MM.1S (cell line): ENCODE measurements at regions not wholly inside any gene's neighbourhood (a gene's known extent, or its start where the extent isn't known, plus 50 kb on each side); places are given as distances from the start of the nearest gene placed in this dataset.
"Not testable (repeated sequence)": the region's sequence is repeated elsewhere in the genome, so short reads cannot be mapped to it uniquely, and the experiment has no call there.

Source experiments
- DNase-seq: peaks from one replicate; pipeline ENCODE4 v3.0.0-alpha.2; 2015
- H2AFZ ChIP-seq: fragments of 300-600 bp; sonication (generic); 2 replicates; pipeline ENCODE4 v1.6.0; 2016; ENCODE audit warnings: antibody characterized with exemption, low read length
- H3F3A ChIP-seq: fragments of 300-600 bp; sonication (generic); 2 replicates; pipeline ENCODE4 v1.6.1; 2016; ENCODE audit warnings: mild to moderate bottlenecking, antibody characterized with exemption, low read length, moderate library complexity, mixed read lengths; ENCODE audit not compliant: insufficient read depth
- H3K27ac ChIP-seq: fragments of 300-600 bp; sonication (generic); 2 replicates; pipeline ENCODE4 v1.5.1; 2016; ENCODE audit warnings: mild to moderate bottlenecking, low read length
- H3K27me3 ChIP-seq: fragments of 300-600 bp; sonication (generic); replicated peaks from 2 replicates; pipeline ENCODE4 v1.6.0; 2016; ENCODE audit warnings: low read length; ENCODE audit not compliant: insufficient read depth
- H3K36me3 ChIP-seq: fragments of 300-600 bp; sonication (generic); replicated peaks from 2 replicates; pipeline ENCODE4 v1.6.1; 2016; ENCODE audit warnings: mild to moderate bottlenecking, low read length, mixed read lengths; ENCODE audit not compliant: insufficient read depth
- H3K4me1 ChIP-seq: fragments of 300-600 bp; sonication (generic); 2 replicates; pipeline ENCODE4 v1.6.1; 2016; ENCODE audit warnings: low read length, mixed read lengths
- H3K4me2 ChIP-seq: fragments of 300-600 bp; sonication (generic); 2 replicates; pipeline ENCODE4 v1.6.0; 2016; ENCODE audit warnings: low read depth, low read length
- H3K4me3 ChIP-seq: fragments of 300-600 bp; sonication (generic); 2 replicates; pipeline ENCODE4 v1.5.1; 2016; ENCODE audit warnings: low read length, mixed read lengths
- H3K79me2 ChIP-seq: fragments of 300-600 bp; sonication (generic); 2 replicates; pipeline ENCODE4 v1.6.1; 2016; ENCODE audit warnings: mixed run types, low read length, mixed read lengths
- H3K9ac ChIP-seq: fragments of 300-600 bp; sonication (generic); 2 replicates; pipeline ENCODE4 v1.6.1; 2016; ENCODE audit warnings: low read length, mixed read lengths
- H3K9me2 ChIP-seq: fragments of 300-600 bp; sonication (generic); replicated peaks from 2 replicates; pipeline ENCODE4 v1.6.1; 2016; ENCODE audit warnings: mild to moderate bottlenecking, low read length, mixed read lengths; ENCODE audit not compliant: insufficient read depth
- H3K9me3 ChIP-seq: fragments of 300-600 bp; sonication (generic); replicated peaks from 2 replicates; pipeline ENCODE4 v1.6.1; 2016; ENCODE audit warnings: mild to moderate bottlenecking, low read length, mixed read lengths; ENCODE audit not compliant: insufficient read depth
- H4K20me1 ChIP-seq: fragments of 300-600 bp; sonication (generic); 2 replicates; pipeline ENCODE4 v1.6.1; 2016; ENCODE audit warnings: mild to moderate bottlenecking, low read length, moderate library complexity, mixed read lengths; ENCODE audit not compliant: insufficient read depth
- CTCF ChIP-seq: fragments of 300-600 bp; sonication (generic); IDR thresholded peaks from 2 replicates; pipeline ENCODE4 v1.5.1; 2016; ENCODE audit warnings: antibody characterized with exemption, low read length, mixed read lengths
- EZH2 ChIP-seq: fragments of 300-600 bp; sonication (generic); optimal IDR thresholded peaks from 2 replicates; pipeline ENCODE3; 2017; ENCODE audit warnings: low read depth, mild to moderate bottlenecking, antibody characterized with exemption, low read length, mixed read lengths
- EZH2phosphoT487 ChIP-seq: fragments of 300-600 bp; sonication (generic); IDR thresholded peaks from 2 replicates; pipeline ENCODE4 v1.6.1; 2018; ENCODE audit warnings: antibody characterized with exemption, low read length

- no peak overlapping the region for H3K4me2 ChIP-seq
- H3K4me1 ChIP-seq: no peaks in the 10 kb centered on the region
- no peak overlapping the region for H3K27ac ChIP-seq
- DNase-seq: no peak
- no peak overlapping the region for H3K4me3 ChIP-seq
- H3K9me3 ChIP-seq: no peaks in the 10 kb centered on the region
- no peaks in the 10 kb centered on the region for H3K79me2 ChIP-seq
- H4K20me1 ChIP-seq: no peaks in the 10 kb centered on the region
- no peaks in the 10 kb centered on the region for H3F3A ChIP-seq
- no peaks in the 10 kb centered on the region for H3K36me3 ChIP-seq
- no peaks in the 10 kb centered on the region for H3K27me3 ChIP-seq
- H3K9ac ChIP-seq: no peak overlapping the region
- TF ChIP-seq EZH2phosphoT487 (no peak), EZH2 (no peak), CTCF (no peak)
- no peak overlapping the region for H2AFZ ChIP-seq
- no peaks in the 10 kb centered on the region for H3K9me2 ChIP-seq
Observed at GRCh38 chr5:67983251-67984110, 232.1 kb upstream of the PIK3R1 start.

GRCh38 chr5:67982160-67982559, 233.4 kb upstream of the PIK3R1 start:
- not testable (repeated sequence) for DNase-seq, H3K9ac ChIP-seq, H3F3A ChIP-seq, H3K9me2 ChIP-seq, H3K9me3 ChIP-seq, H3K4me2 ChIP-seq, H2AFZ ChIP-seq, H3K79me2 ChIP-seq, H3K36me3 ChIP-seq, H3K27ac ChIP-seq, H3K4me1 ChIP-seq, H3K4me3 ChIP-seq, H3K27me3 ChIP-seq, H4K20me1 ChIP-seq

- H3K79me2 ChIP-seq: no peaks in the 10 kb centered on the region
- no peak overlapping the region for H3K27ac ChIP-seq
- H3K4me2 ChIP-seq: no peak overlapping the region
- H3K9me3 ChIP-seq: no peaks in the 10 kb centered on the region
- TF ChIP-seq EZH2 (no peak), CTCF (no peak), EZH2phosphoT487 (no peak)
- no peaks in the 10 kb centered on the region for H3K9me2 ChIP-seq
- H3K27me3 ChIP-seq: no peaks in the 10 kb centered on the region
- H4K20me1 ChIP-seq: no peaks in the 10 kb centered on the region
- no peak overlapping the region for H2AFZ ChIP-seq
- no peaks in the 10 kb centered on the region for H3F3A ChIP-seq
- no peak for DNase-seq
- H3K9ac ChIP-seq: no peak overlapping the region
- no peak overlapping the region for H3K4me3 ChIP-seq
- H3K4me1 ChIP-seq: no peaks in the 10 kb centered on the region
- H3K36me3 ChIP-seq: no peaks in the 10 kb centered on the region
Observed at GRCh38 chr5:67978171-67978570, 237.4 kb upstream of the PIK3R1 start.

- no peak overlapping the region for H3K4me2 ChIP-seq
- no peak overlapping the region for H3K4me3 ChIP-seq
- H3F3A ChIP-seq: no peaks in the 10 kb centered on the region
- no peaks in the 10 kb centered on the region for H3K27me3 ChIP-seq
- no peak overlapping the region for H3K27ac ChIP-seq
- no peaks in the 10 kb centered on the region for H3K36me3 ChIP-seq
- no peaks in the 10 kb centered on the region for H4K20me1 ChIP-seq
- H3K79me2 ChIP-seq: no peaks in the 10 kb centered on the region
- no peaks in the 10 kb centered on the region for H3K4me1 ChIP-seq
- TF ChIP-seq CTCF: no peak
- TF ChIP-seq EZH2: no peak
- no peak for TF ChIP-seq EZH2phosphoT487
- no peaks in the 10 kb centered on the region for H3K9me3 ChIP-seq
- no peak for DNase-seq
- no peak overlapping the region for H2AFZ ChIP-seq
- H3K9me2 ChIP-seq: no peaks in the 10 kb centered on the region
- no peak overlapping the region for H3K9ac ChIP-seq
Observed at GRCh38 chr5:67976891-67977601, 238.5 kb upstream of the PIK3R1 start.
